ENCODE measurements at regions not wholly inside any gene's neighbourhood (a gene's known extent, or its start where the extent isn't known, plus 50 kb on each side); places are given as distances from the start of the nearest gene placed in this dataset.

DNA sequence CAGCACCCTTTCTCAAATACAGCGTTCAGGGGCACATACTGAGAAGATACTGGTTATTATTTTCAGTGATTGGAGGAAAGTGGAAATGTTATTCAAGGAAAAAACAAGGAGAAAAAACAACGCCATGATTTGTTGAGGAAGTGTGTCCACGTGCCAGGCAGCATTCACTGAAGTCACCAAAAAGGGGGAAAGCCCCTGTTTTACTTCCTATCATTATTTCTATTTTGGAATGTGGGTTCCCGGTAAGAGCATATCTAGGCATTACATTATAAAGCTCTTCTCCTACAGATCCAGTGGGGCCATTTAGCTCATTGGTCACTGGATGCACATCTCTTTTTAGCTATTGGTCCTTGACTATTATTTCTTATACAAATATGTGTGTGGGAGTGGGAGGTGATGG is 518.7 kb downstream of the TXNL1 start:
- Mint-ChIP-seq H3K4me1 (ENCODE audit: low read depth) (no peaks in the 10 kb centered on the region), H3K4me3 (no peak overlapping the region), H3K9me3 (no peaks in the 10 kb centered on the region), H3K27me3 (ENCODE audit: low read depth) (no peaks in the 10 kb centered on the region), H3K27ac (no peak overlapping the region), H3K36me3 (ENCODE audit: low read depth) (no peaks in the 10 kb centered on the region)
- intact Hi-C loops (cut with micrococcal nuclease), result no loop called here
- DNase-seq, result no peak
- CTCF ChIA-PET, result no interaction called here

GRCh38 chr18:56118422-56118821 is 520.0 kb downstream of the TXNL1 start:
- no peak for DNase-seq
- intact Hi-C loops (cut with micrococcal nuclease), result no loop called here
- H3K27me3 Mint-ChIP-seq (ENCODE audit: low read depth), result no peaks in the 10 kb centered on the region
- no peak overlapping the region for H3K27ac Mint-ChIP-seq
- no peaks in the 10 kb centered on the region for H3K4me1 Mint-ChIP-seq (ENCODE audit: low read depth)
- no peaks in the 10 kb centered on the region for H3K9me3 Mint-ChIP-seq
- H3K36me3 Mint-ChIP-seq (ENCODE audit: low read depth), result no peaks in the 10 kb centered on the region
- H3K4me3 Mint-ChIP-seq, result no peak overlapping the region
- CTCF ChIA-PET, result interaction anchor here (0.7 kb wide), 1 partner anchor 23 kb away, joined by 4 read pairs; no protein-coding TSS in a partner anchor

DNA sequence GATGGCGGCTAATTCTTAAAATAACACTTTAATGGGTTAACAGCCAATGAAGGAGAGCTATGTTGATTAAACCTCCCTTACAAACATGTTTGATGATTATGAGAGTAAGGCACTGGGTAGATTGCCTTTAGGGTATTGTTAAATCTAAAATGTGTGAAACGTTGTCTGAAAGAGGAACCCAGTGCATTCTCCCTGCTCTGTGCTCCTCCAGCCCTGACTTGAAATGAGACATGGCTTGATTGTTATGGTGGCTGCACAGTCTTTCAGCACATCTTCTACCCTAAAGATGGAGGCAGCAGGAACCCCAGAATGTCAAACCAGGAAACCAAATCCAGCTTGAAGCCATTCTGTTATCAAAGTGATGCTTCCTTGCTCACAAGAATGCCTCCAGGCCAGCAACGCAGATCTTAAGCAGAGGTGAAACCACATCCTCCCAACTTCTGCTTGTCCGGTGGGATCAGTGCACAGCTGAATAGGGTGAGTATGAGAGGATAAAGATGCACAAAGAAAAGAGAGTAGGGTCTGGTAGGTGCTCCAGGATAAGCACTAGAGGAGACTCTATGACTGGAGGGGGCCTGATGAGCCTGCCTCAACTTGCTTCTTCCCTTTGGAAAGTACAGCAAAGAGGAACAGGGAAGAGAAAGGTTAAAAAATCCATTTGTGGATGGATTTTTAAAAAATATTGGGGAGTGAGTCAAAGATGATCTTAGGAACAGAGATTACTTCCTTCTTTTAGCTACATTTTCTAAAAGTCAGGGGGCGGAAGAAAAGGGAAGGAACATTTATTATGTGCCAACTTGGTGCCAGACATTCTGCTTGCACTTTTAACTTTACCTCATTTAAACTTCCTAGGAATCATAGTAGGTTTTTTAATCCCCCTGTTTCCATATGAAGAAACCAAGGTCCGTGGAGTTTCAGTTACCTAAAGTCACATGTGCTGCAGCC is 523.0 kb downstream of the TXNL1 start:
- Mint-ChIP-seq H3K4me3 (no peak overlapping the region), H3K27ac (no peak overlapping the region), H3K27me3 (ENCODE audit: low read depth) (peaks cover 2% of the 10 kb centered on the region), H3K36me3 (ENCODE audit: low read depth) (no peaks in the 10 kb centered on the region), H3K9me3 (no peaks in the 10 kb centered on the region), H3K4me1 (ENCODE audit: low read depth) (peaks cover 3% of the 10 kb centered on the region)
- CTCF ChIA-PET, result no interaction called here
- intact Hi-C loops (cut with micrococcal nuclease), result no loop called here
- DNase-seq, result no peak

DNA sequence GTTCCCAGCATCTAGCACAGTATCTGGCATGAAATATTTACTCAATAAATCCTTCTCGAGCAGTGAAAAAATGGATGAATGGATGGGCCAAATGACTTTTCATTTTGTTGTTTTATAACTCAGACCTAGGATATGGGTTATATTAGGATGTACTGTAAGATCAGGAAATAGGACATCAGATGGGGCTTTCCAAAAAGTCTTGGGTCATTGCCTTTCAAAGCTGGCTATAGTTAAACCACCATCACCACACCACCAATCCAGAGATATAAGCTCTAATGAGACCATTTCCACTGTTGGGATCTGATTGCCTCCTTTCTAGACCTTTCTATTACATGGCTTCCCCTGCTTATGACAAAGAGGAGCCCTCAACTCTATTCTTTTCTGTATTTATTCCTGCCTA is 525.0 kb upstream of the TCF4 start:
- no peaks in the 10 kb centered on the region for H3K36me3 Mint-ChIP-seq (ENCODE audit: low read depth)
- CTCF ChIA-PET, result no interaction called here
- intact Hi-C loops (cut with micrococcal nuclease), result loop anchor here (5.0 kb wide), 1 partner anchor 1966 kb away; no protein-coding TSS in a partner anchor
- no peak overlapping the region for H3K27ac Mint-ChIP-seq
- H3K4me3 Mint-ChIP-seq, result no peak overlapping the region
- peaks cover 3% of the 10 kb centered on the region for H3K4me1 Mint-ChIP-seq (ENCODE audit: low read depth)
- H3K27me3 Mint-ChIP-seq (ENCODE audit: low read depth), result peaks cover 4% of the 10 kb centered on the region
- no peak for DNase-seq
- peaks cover 2% of the 10 kb centered on the region for H3K9me3 Mint-ChIP-seq

- DNase-seq, result peak; percentile 33
- Mint-ChIP-seq H3K27ac (no peak overlapping the region), H3K36me3 (ENCODE audit: low read depth) (no peaks in the 10 kb centered on the region), H3K4me3 (no peak overlapping the region), H3K9me3 (peaks cover 2% of the 10 kb centered on the region), H3K4me1 (ENCODE audit: low read depth) (peaks cover 3% of the 10 kb centered on the region), H3K27me3 (ENCODE audit: low read depth) (peaks cover 4% of the 10 kb centered on the region)
- CTCF ChIA-PET, result no interaction called here
- intact Hi-C loops (cut with micrococcal nuclease), result loop anchor here (5.0 kb wide), 1 partner anchor 1965 kb away; no protein-coding TSS in a partner anchor
Observed at GRCh38 chr18:56112013-56112749, 524.2 kb upstream of the TCF4 start.

- intact Hi-C loops (cut with micrococcal nuclease), result loop anchor here (5.0 kb wide), 1 partner anchor 1962 kb away; no protein-coding TSS in a partner anchor
- H3K27me3 Mint-ChIP-seq (ENCODE audit: low read depth), result peaks cover 4% of the 10 kb centered on the region
- H3K27ac Mint-ChIP-seq, result no peak overlapping the region
- H3K36me3 Mint-ChIP-seq (ENCODE audit: low read depth), result no peaks in the 10 kb centered on the region
- H3K9me3 Mint-ChIP-seq, result peaks cover 2% of the 10 kb centered on the region
- no peak overlapping the region for H3K4me3 Mint-ChIP-seq
- CTCF ChIA-PET, result no interaction called here
- no peak for DNase-seq
- H3K4me1 Mint-ChIP-seq (ENCODE audit: low read depth), result peaks cover 3% of the 10 kb centered on the region
Observed at GRCh38 chr18:56109757-56110156, 521.8 kb upstream of the TCF4 start.

- H3K27ac Mint-ChIP-seq, result no peak overlapping the region
- CTCF ChIA-PET, result no interaction called here
Observed at GRCh38 chr18:56108478-56109367, 520.7 kb upstream of the TCF4 start.

DNA sequence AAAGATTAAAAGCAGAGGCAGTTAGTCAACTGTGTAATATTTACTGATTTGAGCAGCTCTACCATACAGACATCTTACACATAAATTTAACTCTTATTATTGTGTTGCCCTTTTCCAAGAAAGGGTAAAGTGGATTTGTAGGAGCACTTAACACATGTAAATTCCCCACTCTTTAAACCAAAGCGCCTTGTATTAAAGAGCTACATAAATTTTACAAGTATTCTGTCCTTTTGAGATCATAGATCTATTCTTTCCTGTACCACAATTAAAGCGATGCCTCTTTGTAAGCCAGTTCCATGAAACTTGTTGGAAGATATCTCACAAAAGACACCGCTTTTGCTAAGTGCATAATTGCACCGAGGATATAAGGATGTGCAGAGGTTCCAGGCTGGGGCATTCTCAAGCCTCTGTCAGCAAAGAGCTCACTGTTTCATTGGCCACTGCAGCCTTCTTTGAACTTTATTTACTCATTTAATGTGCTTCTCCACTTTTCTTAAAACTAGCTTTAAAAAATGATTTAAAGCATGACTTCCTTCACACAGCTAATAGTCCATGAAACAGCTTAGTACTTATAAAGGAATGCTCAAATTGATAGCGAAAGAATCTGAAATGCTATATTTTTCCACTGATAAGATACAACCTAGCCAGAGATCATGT is 520.0 kb upstream of the TCF4 start:
- intact Hi-C loops (cut with micrococcal nuclease), result no loop called here
- CTCF ChIA-PET, result no interaction called here
- no peak overlapping the region for H3K4me3 Mint-ChIP-seq
- peaks cover 10% of the 10 kb centered on the region for H3K9me3 Mint-ChIP-seq
- H3K27ac Mint-ChIP-seq, result no peak overlapping the region
- peaks cover 3% of the 10 kb centered on the region for H3K4me1 Mint-ChIP-seq (ENCODE audit: low read depth)
- no peaks in the 10 kb centered on the region for H3K36me3 Mint-ChIP-seq (ENCODE audit: low read depth)
- no peak for DNase-seq
- peaks cover 4% of the 10 kb centered on the region for H3K27me3 Mint-ChIP-seq (ENCODE audit: low read depth)

More at GRCh38 chr18:56108478-56109367, 520.7 kb upstream of the TCF4 start:
- H3K4me1 Mint-ChIP-seq (ENCODE audit: low read depth), result peaks cover 3% of the 10 kb centered on the region
- no peak for DNase-seq
- peaks cover 4% of the 10 kb centered on the region for H3K27me3 Mint-ChIP-seq (ENCODE audit: low read depth)
- H3K9me3 Mint-ChIP-seq, result peaks cover 6% of the 10 kb centered on the region
- intact Hi-C loops (cut with micrococcal nuclease), result no loop called here
- no peaks in the 10 kb centered on the region for H3K36me3 Mint-ChIP-seq (ENCODE audit: low read depth)
- no peak overlapping the region for H3K4me3 Mint-ChIP-seq

- no peak for DNase-seq
- Mint-ChIP-seq H3K9me3 (peaks cover 8% of the 10 kb centered on the region), H3K27ac (no peak overlapping the region), H3K4me3 (no peak overlapping the region), H3K36me3 (ENCODE audit: low read depth) (no peaks in the 10 kb centered on the region), H3K4me1 (ENCODE audit: low read depth) (no peaks in the 10 kb centered on the region), H3K27me3 (ENCODE audit: low read depth) (no peaks in the 10 kb centered on the region)
- intact Hi-C loops (cut with micrococcal nuclease), result no loop called here
- CTCF ChIA-PET, result interaction anchor here (0.7 kb wide), 1 partner anchor 841 kb away, joined by 3 read pairs; no protein-coding TSS in a partner anchor
Observed at GRCh38 chr18:56100090-56100722, 512.2 kb upstream of the TCF4 start.

DNA sequence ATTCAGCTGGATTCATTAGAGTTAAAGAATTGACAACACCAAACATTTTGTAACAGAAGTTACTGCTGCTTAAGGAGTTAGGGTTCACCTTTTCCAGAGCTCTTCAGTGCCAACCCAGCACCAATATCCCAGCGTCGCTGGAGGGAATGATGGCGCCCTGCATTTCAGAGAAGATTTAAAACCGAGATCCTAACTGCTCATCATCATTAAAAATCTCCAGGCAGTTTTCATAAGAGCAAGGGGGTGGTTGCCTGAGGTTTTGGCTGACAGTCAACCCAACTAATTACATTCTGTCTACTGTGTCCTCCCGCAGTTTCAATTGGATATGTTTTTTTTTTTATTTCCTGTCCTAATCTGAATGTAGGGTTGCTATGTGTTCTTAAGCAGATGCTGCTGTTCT is 509.6 kb upstream of the TCF4 start:
- Mint-ChIP-seq H3K4me3 (no peak overlapping the region), H3K36me3 (ENCODE audit: low read depth) (no peaks in the 10 kb centered on the region), H3K9me3 (no peaks in the 10 kb centered on the region), H3K27me3 (ENCODE audit: low read depth) (no peaks in the 10 kb centered on the region), H3K27ac (no peak overlapping the region), H3K4me1 (ENCODE audit: low read depth) (no peaks in the 10 kb centered on the region)
- CTCF ChIA-PET, result no interaction called here
- intact Hi-C loops (cut with micrococcal nuclease), result no loop called here
- no peak for DNase-seq

GRCh38 chr18:56096861-56097260 is 508.9 kb upstream of the TCF4 start:
- no peak overlapping the region for H3K27ac Mint-ChIP-seq
- no peak overlapping the region for H3K4me3 Mint-ChIP-seq
- no peaks in the 10 kb centered on the region for H3K27me3 Mint-ChIP-seq (ENCODE audit: low read depth)
- no peak for DNase-seq
- H3K9me3 Mint-ChIP-seq, result no peaks in the 10 kb centered on the region
- CTCF ChIA-PET, result no interaction called here
- H3K4me1 Mint-ChIP-seq (ENCODE audit: low read depth), result no peaks in the 10 kb centered on the region
- H3K36me3 Mint-ChIP-seq (ENCODE audit: low read depth), result no peaks in the 10 kb centered on the region
- intact Hi-C loops (cut with micrococcal nuclease), result no loop called here
